ENCODE measurements at regions not wholly inside any gene's neighbourhood (a gene's known extent, or its start where the extent isn't known, plus 50 kb on each side); places are given as distances from the start of the nearest gene placed in this dataset.

GRCh38 chr2:8266563-8266962, 415.3 kb upstream of the ID2 start:
- Mint-ChIP-seq H3K4me1 (peaks cover 22 to 38% of the 10 kb centered on the region in 2 experiments), H3K27ac (no peak overlapping the region), H3K27me3 (ENCODE audit: low read depth) (no peaks in the 10 kb centered on the region; the same call in 1 of the 2 replicates), H3K36me3 (ENCODE audit: insufficient read depth in 1 of 3, low read depth in 3 of 3) (no peaks in the 10 kb centered on the region), H3K9me3 (no peaks in the 10 kb centered on the region), H3K4me3 (no peak overlapping the region)
- H3K79me2 ChIP-seq (ENCODE audit: insufficient read depth, low read length): no peaks in the 10 kb centered on the region
- H3K79me1 ChIP-seq (ENCODE audit: insufficient read depth, low read depth, low read length, poor library complexity, severe bottlenecking): no peaks in the 10 kb centered on the region
- no CpG with 5 or more reads among the region's 3 CpGs for WGBS (ENCODE audit: extremely low coverage, insufficient read length, low lambda C conversion rate)
- H4K91ac ChIP-seq (ENCODE audit: insufficient read length, low read depth, low read length): no peak overlapping the region
- H2AK5ac ChIP-seq (ENCODE audit: insufficient read length, low read length): no peak overlapping the region
- no peak overlapping the region for H2BK20ac ChIP-seq (ENCODE audit: low read depth, low read length, poor library complexity, severe bottlenecking)
- no peak overlapping the region for H3K4me2 ChIP-seq (ENCODE audit: insufficient read depth, insufficient read length, low read length)
- no peak overlapping the region for H3K9ac ChIP-seq (ENCODE audit: extremely low read depth, insufficient read length, low read length)
- no peak overlapping the region for H3K4ac ChIP-seq (ENCODE audit: low read depth, low read length)
- H2BK5ac ChIP-seq (ENCODE audit: insufficient read length, low read length): no peak overlapping the region
- no peak overlapping the region for H3K23ac ChIP-seq (ENCODE audit: insufficient read length, low read depth, low read length)
- H2AFZ ChIP-seq (ENCODE audit: low read length): no peak overlapping the region
- no peak overlapping the region for H2BK15ac ChIP-seq (ENCODE audit: low read depth, low read length)
- no peak overlapping the region for H2BK12ac ChIP-seq (ENCODE audit: insufficient read length, low read depth, low read length)
- H3K9me3 ChIP-seq (ENCODE audit: control insufficient read depth, low read depth, low read length): no peaks in the 10 kb centered on the region
- H4K5ac ChIP-seq (ENCODE audit: insufficient read length, low read depth, low read length): no peak overlapping the region
- H3K4me1 ChIP-seq (ENCODE audit: insufficient read depth, low read length): 0 out of 2 replicates have a peak, but pooled peaks cover 3% of the 10 kb centered on the region
- DNase-seq: no peak
- H3K56ac ChIP-seq (ENCODE audit: insufficient read length, low read depth, low read length): no peak overlapping the region
- no peak overlapping the region for H3K14ac ChIP-seq (ENCODE audit: insufficient read depth, low read length)
- H3K23me2 ChIP-seq (ENCODE audit: insufficient read length, low read depth, low read length, poor library complexity, severe bottlenecking): no peaks in the 10 kb centered on the region
- H2BK120ac ChIP-seq (ENCODE audit: low read depth, low read length, poor library complexity, severe bottlenecking): no peak overlapping the region
- no peaks in the 10 kb centered on the region for H4K20me1 ChIP-seq (ENCODE audit: control insufficient read depth, insufficient read depth, insufficient read length)
- no peak overlapping the region for H3K18ac ChIP-seq (ENCODE audit: insufficient read length, low read depth, low read length)
- H4K8ac ChIP-seq (replicated peaks; ENCODE audit: insufficient read length, low read depth, low read length): no peak overlapping the region
- H3K27ac ChIP-seq (ENCODE audit: insufficient read length, low read depth, low read length): no peak overlapping the region
- TF ChIP-seq CTCF (conservative IDR thresholded peaks at IDR 0.05): no peak
- no peaks in the 10 kb centered on the region for H3K27me3 ChIP-seq (ENCODE audit: insufficient read depth, low read length)
- H3T11ph ChIP-seq (ENCODE audit: low read length): no peak overlapping the region

Data from H9 (cell line).